CD14-positive monocyte (primary cell): ENCODE measurements at regions not wholly inside any gene's neighbourhood (a gene's known extent, or its start where the extent isn't known, plus 50 kb on each side); places are given as distances from the start of the nearest gene placed in this dataset.

ENCODE experiments used
- DNase-seq, 3 donors: peaks; one replicate each; pipeline ENCODE4 v3.0.0-alpha.2; 2011 to 2022
- H2AFZ ChIP-seq: 2 replicates; pipeline ENCODE4 v1.6.0; 2012; ENCODE audit warnings: mild to moderate bottlenecking, low read depth, low read length, inconsistent platforms; ENCODE audit not compliant: insufficient read depth, poor library complexity, severe bottlenecking
- H3K27ac ChIP-seq, 2 donors: 1 replicate in 1 of 2; 2 replicates in 1 of 2; pipeline ENCODE4 v1.5.1; 2012 to 2013; ENCODE audit warnings: low read length in 2 of 2, control low read depth in 1 of 2, inconsistent platforms in 1 of 2, low read depth in 1 of 2, mild to moderate bottlenecking in 1 of 2
- H3K27me3 ChIP-seq, 2 donors: one replicate each; pipeline versions ENCODE4 v1.6.0 to v1.6.1; 2011 to 2013; ENCODE audit warnings: low read length in 2 of 2; ENCODE audit not compliant: control insufficient read depth in 2 of 2, insufficient read depth in 2 of 2
- H3K36me3 ChIP-seq, 2 donors: replicated peaks in 1 of 2; 1 replicate in 1 of 2; 2 replicates in 1 of 2; pipeline versions ENCODE4 v1.5.1 to v1.6.1; 2012 to 2013; ENCODE audit warnings: low read length in 2 of 2, control low read depth in 1 of 2, inconsistent platforms in 1 of 2, mild to moderate bottlenecking in 1 of 2; ENCODE audit not compliant: insufficient read depth in 2 of 2, control insufficient read depth in 1 of 2
- H3K4me1 ChIP-seq, 2 donors: 1 replicate in 1 of 2; 2 replicates in 1 of 2; pipeline versions ENCODE4 v1.5.1 to v1.6.1; 2012 to 2013; ENCODE audit warnings: low read length in 2 of 2, control low read depth in 1 of 2, inconsistent platforms in 1 of 2, mild to moderate bottlenecking in 1 of 2, moderate library complexity in 1 of 2; ENCODE audit not compliant: insufficient read depth in 2 of 2, control insufficient read depth in 1 of 2
- H3K4me2 ChIP-seq: replicated peaks from 2 replicates; pipeline ENCODE3; 2012; ENCODE audit warnings: low read length, moderate library complexity, mild to moderate bottlenecking; ENCODE audit not compliant: poor library complexity, severe bottlenecking; ENCODE audit errors: extremely low read depth
- H3K4me3 ChIP-seq, 3 experiments: fragments of 200-600 bp in 1 of 3; sonication (generic) in 1 of 3; replicated peaks in 1 of 3; 1 replicate in 2 of 3; 2 replicates in 1 of 3; pipeline ENCODE4 v1.5.1; 2011 to 2013; ENCODE audit warnings: low read length in 3 of 3, mild to moderate bottlenecking in 3 of 3, control low read depth in 2 of 3, low read depth in 2 of 3, inconsistent platforms in 1 of 3, moderate library complexity in 1 of 3
- H3K79me2 ChIP-seq: 2 replicates; pipeline ENCODE4 v1.6.0; 2012; ENCODE audit warnings: mild to moderate bottlenecking, control low read depth, inconsistent platforms, low read length, moderate library complexity; ENCODE audit not compliant: insufficient read depth
- H3K9ac ChIP-seq: 2 replicates; pipeline ENCODE4 v1.6.0; 2017; ENCODE audit warnings: low read length, mild to moderate bottlenecking; ENCODE audit not compliant: insufficient read depth, poor library complexity, severe bottlenecking
- H3K9me3 ChIP-seq, 2 donors: replicated peaks in 1 of 2; 1 replicate in 1 of 2; 2 replicates in 1 of 2; pipeline versions ENCODE4 v1.5.1 to v1.6.1; 2012 to 2013; ENCODE audit warnings: low read length in 2 of 2, control low read depth in 1 of 2; ENCODE audit not compliant: control insufficient read depth in 1 of 2, insufficient read depth in 1 of 2
- H4K20me1 ChIP-seq: 2 replicates; pipeline ENCODE4 v1.6.0; 2012; ENCODE audit warnings: mild to moderate bottlenecking, low read length, control low read depth, moderate library complexity; ENCODE audit not compliant: insufficient read depth
- H3K27ac Mint-ChIP-seq, 7 donors: one replicate each; pipeline ENCODE4 v1.8.0; 2020; ENCODE audit warnings: mild to moderate bottlenecking in 7 of 7, mixed read lengths in 7 of 7, moderate library complexity in 6 of 7, inconsistent platforms in 2 of 7
- H3K27me3 Mint-ChIP-seq, 3 donors: one replicate each; pipeline ENCODE4 v1.8.0; 2021 to 2022; ENCODE audit warnings: low read depth in 3 of 3, mild to moderate bottlenecking in 3 of 3, mixed read lengths in 3 of 3, moderate library complexity in 3 of 3, inconsistent platforms in 1 of 3
- H3K36me3 Mint-ChIP-seq, 2 donors: one replicate each; pipeline ENCODE4 v1.8.0; 2020; ENCODE audit warnings: mixed read lengths in 2 of 2, inconsistent platforms in 1 of 2, mild to moderate bottlenecking in 1 of 2
- H3K4me1 Mint-ChIP-seq: one replicate; pipeline ENCODE4 v1.8.0; 2020; ENCODE audit warnings: mild to moderate bottlenecking, mixed read lengths
- H3K4me3 Mint-ChIP-seq, 2 donors: one replicate each; pipeline ENCODE4 v1.8.0; 2020; ENCODE audit warnings: mild to moderate bottlenecking in 2 of 2, mixed read lengths in 2 of 2, moderate library complexity in 1 of 2
- H3K9me3 Mint-ChIP-seq, 7 donors: one replicate each; pipeline ENCODE4 v1.8.0; 2020 to 2022; ENCODE audit warnings: mixed read lengths in 7 of 7, mild to moderate bottlenecking in 6 of 7, moderate library complexity in 6 of 7, inconsistent platforms in 2 of 7
- CTCF ChIP-seq: fragments of 200-600 bp; IDR thresholded peaks from one replicate; pipeline ENCODE4 v1.8.0; 2022; ENCODE audit warnings: antibody characterized with exemption, mild to moderate bottlenecking
- WGBS: methylation state at CpG from one replicate; pipeline ENCODE4 v1.1.5; 2013; ENCODE audit warnings: missing lambda C conversion rate; ENCODE audit not compliant: insufficient coverage; 5-methylcytosine and 5-hydroxymethylcytosine counted together
- intact Hi-C, 2 donors: fragments of 100-400 bp; cut with micrococcal nuclease; formaldehyde crosslinking; loops; one replicate each; pipeline versions ENCODE4 v1.15.0 to v1.15.1; 2023

- H3K36me3 Mint-ChIP-seq = no peaks in the 10 kb centered on the region
- peaks cover 29 to 34% of the 10 kb centered on the region in 2 donors for H3K4me1 ChIP-seq
- DNase-seq = no peak
- no peak for TF ChIP-seq CTCF
- no peak overlapping the region for H3K9ac ChIP-seq
- no peaks in the 10 kb centered on the region for H3K79me2 ChIP-seq
- H3K27me3 ChIP-seq = peaks cover 0 to 3% of the 10 kb centered on the region in 2 donors
- 80% methylated on average over 1 of the region's 3 CpGs for WGBS
- no peak overlapping the region for H2AFZ ChIP-seq
- H3K9me3 ChIP-seq = no peaks in the 10 kb centered on the region
- H3K4me2 ChIP-seq = no peak overlapping the region
- no peak overlapping the region for H3K27ac Mint-ChIP-seq
- H3K27ac ChIP-seq = no peak overlapping the region
- peaks cover 21% of the 10 kb centered on the region for H3K4me1 Mint-ChIP-seq
- no peak overlapping the region for H3K4me3 ChIP-seq
- intact Hi-C loops = no loop called here
- H3K9me3 Mint-ChIP-seq = peaks cover 0 to 4% (median 0%) of the 10 kb centered on the region in 7 donors
- H3K36me3 ChIP-seq = no peaks in the 10 kb centered on the region
- no peak overlapping the region for H3K4me3 Mint-ChIP-seq
- H4K20me1 ChIP-seq = no peaks in the 10 kb centered on the region
- H3K27me3 Mint-ChIP-seq = peaks cover 9 to 17% (median 15%) of the 10 kb centered on the region in 3 donors
Measured at GRCh38 chr10:118499186-118499585, 96.3 kb downstream of the PRLHR start.

- H3K27ac Mint-ChIP-seq = no peak overlapping the region
- TF ChIP-seq CTCF = no peak
- no CpG with 5 or more reads among the region's 4 CpGs for WGBS
- H3K4me3 Mint-ChIP-seq = no peak overlapping the region
- Histone ChIP-seq H3K36me3 (no peaks in the 10 kb centered on the region), H3K4me2 (no peak overlapping the region), H2AFZ (no peak overlapping the region), H3K79me2 (no peaks in the 10 kb centered on the region), H3K9me3 (no peaks in the 10 kb centered on the region), H3K4me1 (peaks cover 25 to 29% of the 10 kb centered on the region in 2 donors), H3K27ac (no peak overlapping the region), H3K4me3 (no peak overlapping the region), H3K27me3 (peaks cover 0 to 3% of the 10 kb centered on the region in 2 donors), H4K20me1 (no peaks in the 10 kb centered on the region), H3K9ac (no peak overlapping the region)
- DNase-seq = no peak
- H3K9me3 Mint-ChIP-seq = peaks cover 0 to 1% (median 0%) of the 10 kb centered on the region in 7 donors
- no peaks in the 10 kb centered on the region for H3K36me3 Mint-ChIP-seq
- peaks cover 9 to 17% (median 13%) of the 10 kb centered on the region in 3 donors for H3K27me3 Mint-ChIP-seq
- peaks cover 16% of the 10 kb centered on the region for H3K4me1 Mint-ChIP-seq
- intact Hi-C loops = no loop called here
Measured at GRCh38 chr10:118498623-118499022, 96.8 kb downstream of the PRLHR start.
